GM18508 (cell line): ENCODE measurements at regions not wholly inside any gene's neighbourhood (a gene's known extent, or its start where the extent isn't known, plus 50 kb on each side); places are given as distances from the start of the nearest gene placed in this dataset.
"Not testable (repeated sequence)": the region's sequence is repeated elsewhere in the genome, so short reads cannot be mapped to it uniquely, and the experiment has no call there.

Source experiments
- ATAC-seq: cut with Tn5 transposase; IDR thresholded peaks from one replicate; pipeline ENCODE4 v1.9.1; 2021; ENCODE audit warnings: moderate number of reproducible peaks; ENCODE audit not compliant: insufficient read depth, unreplicated experiment

DNA sequence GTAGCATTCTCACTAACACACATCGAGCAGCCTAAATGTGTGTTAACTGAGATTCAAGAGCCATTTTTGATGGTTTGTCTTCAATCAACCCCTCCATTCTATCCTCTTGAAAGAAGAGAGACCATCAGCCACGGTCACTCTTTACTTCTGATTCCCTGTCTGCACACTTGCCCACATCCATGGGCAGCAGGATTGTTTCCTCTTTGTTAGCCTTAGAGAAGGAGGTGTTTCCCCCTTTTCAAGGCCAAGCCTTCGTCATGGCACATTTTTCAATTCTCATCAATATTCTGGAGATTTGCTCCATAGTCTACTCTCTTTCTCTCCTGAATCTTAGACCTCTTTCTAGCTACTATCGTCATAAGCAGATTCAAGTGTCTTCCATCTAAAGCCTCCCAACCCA, 522.4 kb upstream of the NAALADL2 start:
- no peak for ATAC-seq

DNA sequence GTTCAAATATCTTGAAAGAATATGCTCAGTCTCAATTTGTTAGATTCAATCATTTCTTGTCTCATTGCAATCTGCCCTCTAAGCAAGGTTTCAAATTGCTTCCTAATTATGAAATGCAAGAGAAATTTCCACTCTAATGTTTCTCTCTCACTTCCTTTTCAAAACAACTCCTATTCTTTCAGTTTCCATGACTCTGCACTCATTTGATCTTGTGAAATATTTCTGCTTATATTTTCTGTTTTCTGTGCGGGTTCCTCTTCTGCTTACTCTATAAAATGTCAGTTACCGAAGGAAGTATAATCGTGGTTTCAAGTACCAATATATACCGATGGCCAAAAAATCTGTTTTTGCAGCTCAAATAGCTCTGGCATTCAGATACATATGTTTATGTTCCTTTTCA, 521.9 kb upstream of the NAALADL2 start:
- no peak for ATAC-seq

DNA sequence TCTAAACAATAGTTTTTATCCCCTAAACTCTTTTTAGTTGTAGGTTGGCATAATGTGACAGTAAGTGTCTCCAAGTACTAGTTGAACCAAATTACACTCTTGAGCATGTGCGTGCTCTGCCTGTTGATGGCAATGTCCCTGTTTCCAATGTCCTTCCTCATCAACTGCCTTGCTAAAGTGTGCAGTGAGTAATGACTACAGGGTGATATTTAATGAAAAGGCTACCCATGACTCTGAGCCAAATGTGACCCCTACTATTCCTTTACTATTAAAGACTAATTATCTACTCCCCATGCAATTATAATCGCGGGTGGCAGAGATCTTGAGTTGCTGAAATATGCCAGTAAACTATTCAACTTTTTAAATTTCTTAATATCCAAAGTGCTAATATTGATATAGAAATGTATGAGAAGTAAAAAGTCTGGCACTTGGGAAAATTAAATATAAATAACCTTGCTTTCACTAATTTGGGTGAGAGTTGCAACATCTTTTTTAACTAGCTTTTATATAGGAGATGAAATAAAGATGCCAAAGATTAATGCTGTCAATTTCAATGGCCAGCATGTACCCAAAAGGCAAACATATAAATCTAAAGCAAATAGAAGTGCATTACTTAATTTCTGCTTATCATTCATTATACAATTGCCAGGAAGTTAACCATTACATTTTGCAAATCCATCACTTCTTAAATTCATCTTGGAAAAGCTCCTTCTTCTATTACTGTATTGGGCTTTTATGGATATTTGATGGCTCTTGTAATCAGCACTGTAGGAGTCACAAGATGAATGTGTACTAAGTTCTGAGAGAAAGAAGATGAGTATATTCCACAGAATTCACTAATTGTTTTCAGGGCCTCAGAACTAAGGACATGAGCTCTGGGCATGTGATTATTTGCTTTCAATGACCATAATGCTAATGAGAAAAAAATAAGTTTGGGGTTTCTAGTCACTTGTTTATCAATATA, 518.2 kb upstream of the NAALADL2 start:
- no peak for ATAC-seq

DNA sequence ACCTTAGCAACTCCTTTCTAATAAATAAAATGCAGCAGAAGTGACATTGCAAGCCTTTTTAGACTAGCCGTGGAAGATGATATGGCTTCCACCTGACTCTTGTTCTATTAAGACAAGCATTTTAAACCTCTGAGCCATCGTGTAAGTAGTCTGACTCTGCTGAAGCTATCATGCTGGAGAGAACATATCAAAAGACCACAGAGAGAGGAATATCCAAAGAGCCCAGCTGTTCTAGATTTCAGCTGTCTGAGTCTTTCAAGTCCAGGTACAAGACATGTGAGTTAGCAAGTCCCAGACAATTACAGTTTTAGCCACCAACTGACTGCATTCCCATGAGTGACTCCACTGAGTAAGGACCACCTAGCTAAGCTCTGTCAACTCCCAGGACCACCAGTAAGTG, 517.0 kb upstream of the NAALADL2 start:
- no peak for ATAC-seq

DNA sequence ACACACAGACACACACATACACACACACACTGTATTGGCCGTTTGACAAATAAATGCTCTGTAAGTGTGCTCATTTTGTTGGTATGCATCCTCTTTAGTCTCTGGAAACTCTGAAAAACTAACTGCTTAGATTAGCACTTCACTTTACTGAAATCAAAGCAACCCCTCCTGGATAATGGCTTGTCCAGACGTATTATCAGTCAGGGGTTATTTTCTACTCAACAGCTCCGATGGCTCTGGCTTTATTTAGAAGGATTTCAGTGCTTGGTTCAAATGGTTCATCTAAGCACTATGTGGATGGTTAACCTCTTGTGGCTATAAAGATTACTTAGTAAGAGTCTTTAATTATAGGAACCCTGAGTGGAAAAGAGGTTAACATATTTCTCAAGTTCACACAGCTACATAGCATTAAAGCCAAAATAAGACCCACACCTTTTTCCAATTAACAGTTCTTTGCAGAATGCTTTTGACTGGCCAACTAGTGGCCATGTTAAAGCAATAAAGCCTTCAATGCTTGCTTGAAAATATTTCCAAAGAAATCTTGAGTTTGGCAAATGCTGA, 516.1 kb upstream of the NAALADL2 start:
- no peak for ATAC-seq

DNA sequence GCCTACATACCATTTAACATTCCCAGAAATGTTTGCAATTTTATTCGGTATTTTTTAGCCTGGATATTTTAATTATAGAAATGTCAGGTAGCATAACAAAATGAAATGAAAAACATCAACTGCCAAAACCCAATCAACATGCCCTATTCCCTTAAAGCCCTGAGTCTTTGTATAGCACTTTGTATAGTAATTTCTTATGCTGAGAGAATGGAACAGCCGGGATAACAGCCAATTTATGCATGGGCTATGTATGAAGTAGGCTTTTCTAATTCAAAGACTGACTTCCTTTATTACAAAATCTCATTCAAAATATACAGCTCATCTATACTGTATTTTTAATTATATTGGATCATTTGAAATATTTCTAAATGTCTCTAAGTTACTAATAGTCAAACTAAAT, 513.0 kb upstream of the NAALADL2 start:
- ATAC-seq = no peak

DNA sequence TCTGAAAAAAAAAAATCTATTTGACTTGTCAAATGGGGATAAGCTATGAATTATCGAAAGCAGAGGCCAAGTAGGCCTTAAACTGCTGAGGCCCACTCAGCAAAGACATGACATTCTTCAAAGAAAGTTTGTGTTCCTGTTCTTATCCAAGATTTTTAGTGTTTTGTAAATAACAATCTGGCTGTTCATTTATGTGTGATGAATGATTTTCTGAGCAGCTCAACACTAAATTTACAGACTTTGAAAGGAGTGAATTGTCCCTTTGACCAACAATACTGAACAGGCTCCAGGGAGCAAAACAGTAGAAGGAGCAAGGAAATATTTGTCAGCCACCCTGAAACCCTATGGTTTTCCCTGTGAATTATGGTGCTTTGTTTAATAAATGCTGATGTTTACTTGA, 512.6 kb upstream of the NAALADL2 start:
- no peak for ATAC-seq

DNA sequence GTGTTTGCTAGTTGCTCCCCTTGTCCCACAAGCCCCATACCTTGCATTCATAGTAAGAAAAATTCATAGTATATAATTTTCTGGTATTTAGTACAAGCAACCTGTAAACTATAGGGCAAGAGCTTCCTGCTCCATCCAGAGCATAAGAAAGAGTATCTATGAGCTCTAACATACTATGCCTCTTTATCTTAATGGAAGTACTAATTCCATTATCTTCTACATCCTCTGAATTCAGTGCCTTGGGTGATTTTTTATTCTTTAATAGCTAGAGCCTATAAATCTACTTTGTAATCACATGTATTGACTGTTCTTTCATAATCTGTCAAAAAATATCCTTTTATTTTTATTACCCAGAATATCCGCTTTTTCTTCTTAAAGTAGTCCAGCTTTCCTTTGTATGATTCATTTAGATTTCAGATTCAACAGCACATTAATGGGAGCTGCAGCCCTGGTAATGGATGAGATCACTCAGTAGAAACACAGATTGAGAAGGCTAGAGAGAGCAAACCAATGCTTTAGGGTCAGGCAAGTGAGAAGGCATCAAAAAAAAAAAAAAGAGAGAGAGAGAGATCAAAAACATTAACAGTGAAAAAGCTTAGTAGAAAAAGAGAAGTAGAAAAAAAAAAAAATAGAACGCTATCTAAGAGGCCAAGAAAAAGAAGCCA, 511.5 kb upstream of the NAALADL2 start:
- no peak for ATAC-seq

DNA sequence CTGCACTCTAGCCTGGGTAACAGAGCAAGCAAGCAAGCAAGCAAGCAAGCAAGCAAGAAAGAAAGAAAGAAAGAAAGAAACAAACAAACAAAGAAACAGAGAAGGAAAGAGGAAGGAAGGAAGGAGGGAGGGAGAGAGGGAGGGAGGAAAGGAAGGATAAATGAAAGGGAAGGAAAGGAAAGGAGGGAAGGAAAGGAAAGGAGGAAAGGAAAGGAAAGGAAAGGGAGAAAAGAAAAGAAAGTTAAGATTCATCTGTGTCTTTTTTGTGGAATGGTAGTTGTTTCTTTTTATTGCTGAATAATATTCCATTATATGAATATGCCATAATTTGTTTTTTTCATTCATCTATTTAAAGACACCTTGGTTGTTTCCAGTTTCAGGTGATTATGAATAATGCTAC, 506.9 kb upstream of the NAALADL2 start:
- no peak for ATAC-seq

DNA sequence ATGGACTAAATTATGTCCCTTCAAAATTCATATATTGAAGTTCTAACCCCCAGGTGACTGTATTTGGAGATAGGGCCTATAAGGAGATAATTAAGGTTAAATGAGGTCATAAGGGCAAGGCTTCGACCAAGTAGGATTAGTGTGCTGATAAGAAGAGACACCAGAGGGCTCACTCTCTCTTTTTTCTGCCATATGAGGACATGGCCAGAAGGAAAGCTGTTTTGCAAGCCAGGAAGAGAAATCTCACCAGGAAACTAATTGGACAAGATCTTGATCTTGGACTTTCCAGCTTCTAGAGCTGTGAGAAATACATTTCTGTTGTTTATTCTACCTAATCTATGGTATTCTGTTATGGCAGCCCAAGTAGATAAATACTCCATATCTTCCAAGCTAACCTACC, 503.6 kb upstream of the NAALADL2 start:
- no peak for ATAC-seq

DNA sequence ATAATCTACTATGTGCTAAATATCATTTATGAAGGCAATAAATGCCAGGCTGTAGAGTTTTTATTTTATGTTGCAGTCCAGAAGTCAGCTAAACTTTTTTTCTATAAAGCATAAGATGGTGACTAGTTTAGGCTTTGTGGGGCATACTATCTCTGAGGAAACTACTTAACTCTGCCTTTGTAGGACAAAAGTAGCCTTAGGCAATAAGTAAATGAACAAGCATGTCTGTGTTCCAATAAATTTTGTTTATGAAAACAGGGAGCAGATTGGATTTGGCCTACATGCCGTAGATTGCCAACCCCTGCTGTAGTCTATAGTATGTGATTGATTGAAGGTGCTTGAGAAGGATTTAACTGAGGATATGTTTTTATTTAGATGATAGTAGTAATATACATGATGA, 502.5 kb upstream of the NAALADL2 start:
- ATAC-seq = no peak

DNA sequence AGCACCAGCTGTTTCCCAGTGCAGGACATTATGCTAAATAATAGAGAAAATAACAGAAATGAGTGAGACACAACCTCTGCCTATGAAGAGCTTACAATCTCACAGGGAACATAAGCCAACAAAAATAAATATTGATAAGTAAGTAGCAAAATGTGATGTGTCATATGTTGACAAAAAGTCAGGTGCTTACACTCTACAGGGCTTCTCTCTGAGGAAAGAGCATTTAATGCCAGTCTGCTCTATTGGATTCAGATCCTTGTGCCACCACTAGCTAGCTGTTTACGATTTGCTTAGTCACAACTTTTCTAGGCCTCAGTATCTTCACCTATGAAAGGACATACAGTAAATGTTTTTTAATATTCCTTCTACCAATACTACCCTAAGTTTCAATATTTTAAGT, 500.9 kb upstream of the NAALADL2 start:
- no peak for ATAC-seq

DNA sequence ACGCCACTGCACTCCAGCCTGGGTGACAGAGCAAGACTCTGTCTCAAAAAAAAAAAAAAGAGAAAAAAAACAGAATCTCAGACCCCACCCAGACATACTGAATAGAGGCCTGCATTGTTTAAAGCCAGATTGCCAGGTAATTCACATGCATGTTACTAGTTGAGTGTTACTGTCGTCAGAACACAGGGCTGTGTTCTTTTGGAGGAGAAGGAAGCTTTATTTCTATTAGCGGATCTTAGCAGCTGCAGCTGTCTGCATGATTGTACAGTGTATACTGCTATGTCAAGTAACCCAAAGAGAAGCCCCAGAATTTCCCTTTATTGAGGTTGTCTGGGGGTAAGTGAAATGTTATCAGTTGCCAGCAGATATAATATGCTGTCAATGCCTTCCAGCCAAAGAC, 496.6 kb upstream of the NAALADL2 start:
- ATAC-seq = no peak

DNA sequence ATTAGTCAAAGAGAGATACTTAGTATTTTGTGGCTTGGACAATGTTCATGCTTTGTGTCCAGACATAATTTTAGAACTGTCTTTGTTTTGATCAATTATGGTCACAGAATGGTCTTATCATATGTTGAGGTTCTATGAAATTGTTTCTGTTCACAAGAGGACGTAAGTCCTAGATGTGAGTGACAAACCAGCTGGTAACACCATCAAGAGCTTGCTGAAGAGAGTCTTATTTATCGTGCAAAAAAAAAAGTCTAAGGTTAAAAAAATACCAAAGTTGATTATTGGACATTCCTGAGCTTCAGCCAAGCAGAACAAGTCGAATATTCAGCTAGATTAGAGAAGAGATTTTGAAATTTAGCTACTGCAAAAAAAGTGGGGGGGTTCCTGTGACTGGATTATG, 495.9 kb upstream of the NAALADL2 start:
- no peak for ATAC-seq

DNA sequence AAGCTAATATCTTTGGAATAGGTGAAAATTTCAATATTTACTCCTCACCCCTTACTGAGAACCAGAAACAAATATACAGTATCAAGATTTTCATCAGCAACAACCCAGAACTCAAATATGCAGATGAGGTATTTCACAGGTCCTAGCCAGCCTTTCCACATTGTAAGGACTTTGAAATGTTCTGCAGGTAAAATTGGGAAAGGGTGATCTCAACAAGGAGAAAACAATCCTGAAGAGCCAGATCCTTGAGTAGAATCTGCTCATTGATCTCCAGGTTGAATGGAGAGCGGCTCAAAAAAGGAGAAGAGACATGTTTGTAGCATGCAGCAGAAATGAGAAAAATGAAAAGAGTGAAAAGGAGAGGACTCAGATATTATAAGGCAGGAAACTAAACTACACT, 493.3 kb upstream of the NAALADL2 start:
- ATAC-seq = no peak

DNA sequence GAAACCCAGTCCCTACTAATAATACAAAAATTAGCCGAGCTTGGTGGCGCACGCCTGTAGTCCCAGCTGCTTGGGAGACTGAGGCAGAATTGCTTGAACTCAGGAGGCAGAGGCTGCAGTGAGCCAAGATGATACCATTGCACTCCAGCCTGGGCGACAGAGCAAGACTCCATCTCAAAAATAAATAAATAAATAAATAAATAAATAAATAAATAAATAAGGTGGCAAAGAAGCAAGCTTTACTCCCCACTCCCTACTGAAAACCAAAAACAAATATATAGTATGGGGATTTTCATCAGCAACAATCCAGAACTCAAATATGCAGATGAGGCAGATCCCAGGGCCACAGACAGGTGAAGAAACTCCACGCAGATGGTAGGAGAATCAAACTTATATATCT, 492.2 kb upstream of the NAALADL2 start:
- ATAC-seq = not testable (repeated sequence)

DNA sequence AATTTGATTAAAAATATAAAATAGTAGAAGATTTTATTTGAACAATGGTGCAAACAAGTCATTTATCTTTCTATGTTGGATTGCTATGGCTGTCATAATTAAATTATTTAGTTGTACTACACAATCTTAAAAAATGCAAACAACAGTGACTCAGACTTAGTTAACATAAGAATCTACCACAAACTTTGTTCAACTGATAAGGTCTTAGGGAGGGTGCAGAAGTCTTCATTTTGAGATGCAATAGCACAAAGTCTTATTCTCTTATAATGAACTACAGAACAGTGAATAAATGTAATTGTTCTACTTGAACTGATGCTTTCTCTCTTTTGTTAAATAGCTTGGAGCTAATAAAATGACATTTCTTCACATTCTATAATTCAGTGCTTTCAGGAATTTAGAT, 482.8 kb upstream of the NAALADL2 start:
- ATAC-seq = no peak

DNA sequence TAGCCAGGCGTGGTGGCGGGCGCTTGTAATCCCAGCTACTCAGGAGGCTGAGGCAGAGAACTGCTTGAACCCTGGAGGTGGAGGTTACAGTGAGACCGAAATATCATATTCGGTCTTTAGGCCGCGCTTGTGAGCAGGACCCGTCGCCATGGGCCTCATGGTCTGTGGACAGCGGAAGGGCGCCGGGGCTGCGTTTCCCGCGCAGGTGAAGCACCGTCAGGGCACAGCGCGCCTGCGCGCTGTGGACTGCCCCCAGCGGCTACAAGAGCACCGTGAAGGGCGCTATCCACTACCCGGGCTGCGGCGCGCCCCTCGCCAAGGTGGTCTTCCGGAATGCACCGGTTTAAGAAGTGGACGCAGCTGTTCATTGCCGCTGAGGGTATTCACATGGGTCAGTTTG, 482.0 kb upstream of the NAALADL2 start:
- no peak for ATAC-seq

DNA sequence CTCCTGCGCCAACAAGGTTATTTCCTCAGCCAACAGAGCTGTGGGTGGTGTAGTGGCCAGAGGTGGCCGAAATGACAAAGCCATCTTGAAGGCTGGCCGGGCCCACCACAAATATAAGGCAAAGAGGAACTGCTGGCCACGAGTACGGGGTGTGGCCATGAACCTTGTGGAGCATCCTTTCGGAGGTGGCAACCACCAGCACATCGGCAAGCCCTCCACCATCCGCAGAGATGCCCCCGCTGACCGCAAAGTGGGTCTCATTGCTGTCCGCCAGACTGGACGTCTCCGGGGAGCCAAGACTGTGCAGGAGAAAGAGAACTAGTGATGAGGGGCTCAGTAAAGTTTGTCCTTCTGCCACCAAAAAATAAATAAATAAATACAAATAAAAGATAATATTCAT, 481.4 kb upstream of the NAALADL2 start:
- no peak for ATAC-seq

DNA sequence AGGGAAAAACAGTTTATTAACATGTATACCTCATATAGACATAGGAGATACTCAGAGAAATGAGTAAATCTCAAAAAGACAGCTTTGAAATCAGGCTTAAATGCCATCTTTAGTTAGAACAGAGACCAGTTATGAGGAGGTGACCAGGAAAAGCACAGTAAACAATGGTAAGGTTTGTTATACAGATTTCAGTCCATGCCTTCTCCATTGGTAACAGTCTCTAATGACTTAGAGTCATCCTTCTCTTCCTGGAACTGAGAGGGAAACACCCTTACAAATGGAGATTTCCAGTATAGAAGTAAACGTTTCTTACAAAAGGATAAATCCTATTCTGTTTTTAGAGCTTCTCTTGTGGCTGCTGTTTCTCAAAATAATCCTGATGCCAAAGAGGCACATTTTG, 476.3 kb upstream of the NAALADL2 start:
- no peak for ATAC-seq

DNA sequence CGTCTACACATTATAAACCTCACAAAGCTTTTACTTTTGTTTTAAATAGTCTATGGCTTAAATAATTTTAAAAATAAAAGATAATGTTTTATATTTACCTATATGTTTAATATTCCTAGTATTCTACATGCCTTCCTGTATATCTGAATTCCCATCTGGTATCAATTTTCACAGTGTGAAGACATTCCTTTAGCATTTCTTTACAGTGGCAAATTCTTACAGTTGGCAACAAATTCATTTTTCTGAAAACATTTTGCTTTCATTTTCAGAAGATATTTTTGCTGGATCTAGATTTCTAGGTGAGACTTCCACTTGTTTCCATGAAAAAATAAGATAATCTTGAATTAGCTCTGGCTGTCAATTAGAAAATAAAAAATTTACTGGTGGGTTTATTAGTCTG, 471.4 kb upstream of the NAALADL2 start:
- no peak for ATAC-seq

DNA sequence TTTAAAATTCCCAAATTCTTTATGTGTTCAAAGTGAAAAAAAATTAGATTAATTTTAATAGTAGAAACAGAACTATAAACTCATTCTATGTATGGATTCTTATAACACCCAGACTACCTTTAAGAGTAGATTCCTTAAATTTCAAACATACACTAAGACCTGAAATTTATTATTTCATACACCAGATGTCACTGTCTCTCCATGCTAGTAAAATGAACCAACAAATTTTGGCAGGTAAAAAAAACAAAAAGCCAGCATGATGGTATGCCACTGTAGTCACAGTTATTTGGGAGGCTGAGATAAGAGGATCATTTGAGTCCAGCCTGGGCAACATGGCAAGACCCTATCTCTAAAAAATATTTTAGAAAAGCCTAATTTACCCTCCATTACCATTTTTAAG, 461.3 kb upstream of the NAALADL2 start:
- ATAC-seq = no peak
